Loucy (cell line): ENCODE measurements at regions not wholly inside any gene's neighbourhood (a gene's known extent, or its start where the extent isn't known, plus 50 kb on each side); places are given as distances from the start of the nearest gene placed in this dataset.

Experiments used
- CTCF ChIP-seq: fragments of 200-600 bp; sonication (generic); conservative IDR thresholded peaks from 2 replicates; pipeline ENCODE4 v1.5.1; 2014; ENCODE audit warnings: mild to moderate bottlenecking, antibody characterized with exemption, low read length
- EZH2phosphoT487 ChIP-seq: fragments of 200-600 bp; IDR thresholded peaks from 2 replicates; pipeline ENCODE4 v1.6.1; 2018; ENCODE audit warnings: antibody characterized with exemption, mild to moderate bottlenecking, moderate library complexity, borderline replicate concordance

- TF ChIP-seq CTCF (no peak), EZH2phosphoT487 (no peak)
These were observed 154.1 kb upstream of the ADO start for GRCh38 chr10:62650411-62650810.
